Naive thymus-derived CD8-positive, alpha-beta T cell (primary cell): ENCODE measurements at regions not wholly inside any gene's neighbourhood (a gene's known extent, or its start where the extent isn't known, plus 50 kb on each side); places are given as distances from the start of the nearest gene placed in this dataset.

Experiments used
- ATAC-seq, 2 donors: fragments of 150-1000 bp; cut with Tn5 transposase in 1 of 2; sonication (Bioruptor Pico), chemical (Tn5 transposase) in 1 of 2; 1 replicate in 1 of 2; 2 replicates in 1 of 2; pipeline ENCODE4 v1.10.0; 2021; ENCODE audit warnings: mild to moderate bottlenecking in 2 of 2, moderate library complexity in 2 of 2
- POLR2A ChIA-PET: fragments of 350-600 bp; sonication (Branson Sonifier 250); formaldehyde crosslinking; loops from one replicate; lab custom pipeline; 2021; ENCODE audit warnings: antibody characterized with exemption; lab: Charles Lee
- DNase-seq, 10 donors: peaks; one replicate each; pipeline versions ENCODE4 v3.0.0 to v3.0.0-alpha.2; 2020 to 2022
- H3K27ac Mint-ChIP-seq, 10 donors: one replicate each; pipeline ENCODE4 v1.8.0; 2020 to 2022; ENCODE audit warnings: mild to moderate bottlenecking in 10 of 10, mixed read lengths in 10 of 10, moderate library complexity in 4 of 10, inconsistent platforms in 1 of 10
- H3K27me3 Mint-ChIP-seq, 5 donors: one replicate each; pipeline ENCODE4 v1.8.0; 2021 to 2022; ENCODE audit warnings: mixed read lengths in 5 of 5
- H3K36me3 Mint-ChIP-seq, 3 donors: one replicate each; pipeline ENCODE4 v1.8.0; 2020 to 2022; ENCODE audit warnings: mixed read lengths in 3 of 3, mild to moderate bottlenecking in 2 of 3, inconsistent platforms in 1 of 3
- H3K4me1 Mint-ChIP-seq, 4 donors: one replicate each; pipeline ENCODE4 v1.8.0; 2021 to 2022; ENCODE audit warnings: mixed read lengths in 4 of 4
- H3K4me3 Mint-ChIP-seq, 10 donors: one replicate each; pipeline ENCODE4 v1.8.0; 2020 to 2022; ENCODE audit warnings: mild to moderate bottlenecking in 10 of 10, mixed read lengths in 10 of 10, moderate library complexity in 6 of 10, inconsistent platforms in 1 of 10
- H3K9me3 Mint-ChIP-seq, 9 donors: one replicate each; pipeline ENCODE4 v1.8.0; 2020 to 2022; ENCODE audit warnings: mixed read lengths in 9 of 9, mild to moderate bottlenecking in 3 of 9, inconsistent platforms in 1 of 9, moderate library complexity in 1 of 9

DNA sequence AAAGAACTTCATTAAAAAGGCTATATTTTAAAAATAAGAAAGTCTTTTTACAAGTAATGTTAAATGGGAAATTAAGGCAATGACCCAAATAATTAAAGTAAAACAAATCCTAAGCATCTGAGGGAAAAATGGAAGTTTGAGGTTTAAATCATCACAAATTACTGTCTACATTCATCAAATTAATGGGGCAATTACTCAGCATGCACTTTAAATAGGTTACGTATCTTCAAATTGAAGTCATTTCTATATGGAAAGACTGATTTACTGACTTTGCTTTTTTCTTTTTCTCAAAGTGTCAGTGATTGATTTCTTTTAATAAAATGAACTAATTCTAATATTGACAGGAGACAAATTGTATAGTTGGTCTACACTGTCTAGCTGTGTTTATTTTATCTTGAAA is 1452.3 kb downstream of the NCAM2 start:
- ATAC-seq (no peak), DNase-seq (no peak)
- Mint-ChIP-seq H3K27me3 (peaks cover 0 to 4% (median 0%) of the 10 kb centered on the region in 5 donors), H3K36me3 (no peaks in the 10 kb centered on the region), H3K9me3 (no peaks in the 10 kb centered on the region), H3K4me3 (no peak overlapping the region), H3K4me1 (no peaks in the 10 kb centered on the region), H3K27ac (no peak overlapping the region)
- POLR2A ChIA-PET = no interaction called here

DNA sequence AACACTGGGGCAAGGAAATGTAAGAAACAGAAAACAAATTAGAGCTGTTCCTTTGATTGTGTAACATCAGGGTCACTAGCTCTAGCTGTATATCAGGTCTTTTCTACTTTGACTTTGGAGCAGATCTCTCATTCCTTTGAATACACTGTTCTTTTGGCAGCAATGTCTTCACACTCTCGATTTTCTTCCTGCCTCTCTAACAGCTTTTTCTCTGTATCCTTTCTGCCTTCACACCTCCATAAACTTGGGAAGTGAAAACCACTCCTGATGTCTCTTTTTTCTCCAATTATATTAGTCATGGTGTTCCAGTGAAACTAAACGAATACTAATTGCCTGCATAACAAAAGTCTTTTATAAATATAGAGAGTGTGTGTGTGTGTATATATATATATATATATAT is 1458.0 kb downstream of the NCAM2 start:
- Mint-ChIP-seq H3K4me1 (no peaks in the 10 kb centered on the region), H3K36me3 (no peaks in the 10 kb centered on the region), H3K9me3 (peaks cover 0 to 10% (median 0%) of the 10 kb centered on the region in 9 donors), H3K27me3 (peaks cover 0 to 4% (median 0%) of the 10 kb centered on the region in 5 donors), H3K27ac (no peak overlapping the region), H3K4me3 (no peak overlapping the region)
- ATAC-seq (no peak), DNase-seq (no peak)
- POLR2A ChIA-PET = no interaction called here

DNA sequence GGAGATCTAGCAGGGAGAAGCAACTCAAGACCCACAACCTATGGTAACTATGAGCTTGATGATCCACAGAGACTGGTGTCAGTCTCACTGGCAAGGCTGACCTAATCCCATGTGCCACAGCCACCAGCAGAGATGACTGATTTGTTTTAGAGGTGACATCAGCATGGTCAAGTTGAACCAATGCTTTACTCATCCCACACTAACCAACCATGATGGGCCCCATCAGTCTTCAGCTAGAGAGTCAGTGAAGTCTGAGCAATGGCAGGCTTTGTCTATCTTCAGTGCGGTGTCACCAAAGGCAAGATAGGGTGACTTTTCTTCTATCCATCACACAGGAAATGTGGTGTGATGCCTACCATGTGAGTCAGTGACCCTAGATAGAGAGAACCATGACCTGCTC is 1470.7 kb downstream of the NCAM2 start:
- ATAC-seq (no peak), DNase-seq (no peak)
- Mint-ChIP-seq H3K4me3 (no peak overlapping the region), H3K27ac (no peak overlapping the region), H3K36me3 (no peaks in the 10 kb centered on the region), H3K4me1 (no peaks in the 10 kb centered on the region), H3K9me3 (peaks cover 0 to 3% (median 0%) of the 10 kb centered on the region in 9 donors), H3K27me3 (peaks cover 0 to 3% (median 0%) of the 10 kb centered on the region in 5 donors)
- POLR2A ChIA-PET = no interaction called here

DNA sequence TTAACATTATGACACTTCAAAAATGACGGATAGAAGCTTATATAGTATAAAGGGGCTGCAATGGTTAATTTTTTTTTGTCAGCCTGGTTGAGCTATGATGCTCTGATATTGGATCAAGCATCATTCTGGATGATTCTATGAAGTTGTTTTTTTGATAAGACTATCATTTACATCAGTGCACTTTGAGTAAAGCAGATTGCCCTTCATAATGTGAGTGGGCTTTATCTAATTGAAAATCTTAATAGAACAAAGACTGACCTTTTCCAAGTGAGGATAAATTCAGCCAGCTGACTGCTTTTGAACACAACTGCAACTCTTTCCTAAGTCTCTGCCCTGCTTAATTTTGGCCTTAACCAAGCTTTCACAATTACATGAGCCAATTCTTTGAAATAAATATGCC is 1476.2 kb downstream of the NCAM2 start:
- DNase-seq (no peak), ATAC-seq (no peak)
- Mint-ChIP-seq H3K9me3 (peaks cover 0 to 20% (median 7%) of the 10 kb centered on the region in 9 donors), H3K36me3 (peaks cover 0 to 14% (median 0%) of the 10 kb centered on the region in 3 donors), H3K4me1 (no peaks in the 10 kb centered on the region), H3K27ac (no peak overlapping the region), H3K4me3 (no peak overlapping the region), H3K27me3 (peaks cover 0 to 2% (median 0%) of the 10 kb centered on the region in 5 donors)
- POLR2A ChIA-PET = no interaction called here

GRCh38 chr21:22476214-22476613 is 1478.0 kb downstream of the NCAM2 start:
- H3K27ac Mint-ChIP-seq = no peak overlapping the region
- POLR2A ChIA-PET = no interaction called here
- DNase-seq (no peak), ATAC-seq (no peak)
- H3K4me3 Mint-ChIP-seq = no peak overlapping the region
- H3K4me1 Mint-ChIP-seq = no peaks in the 10 kb centered on the region
- peaks cover 0 to 14% (median 0%) of the 10 kb centered on the region in 3 donors for H3K36me3 Mint-ChIP-seq
- peaks cover 0 to 2% (median 0%) of the 10 kb centered on the region in 5 donors for H3K27me3 Mint-ChIP-seq
- H3K9me3 Mint-ChIP-seq = peaks cover 0 to 32% (median 7%) of the 10 kb centered on the region in 9 donors

- no peak for ATAC-seq
- peaks cover 0 to 2% (median 0%) of the 10 kb centered on the region in 5 donors for H3K27me3 Mint-ChIP-seq
- no peak overlapping the region for H3K4me3 Mint-ChIP-seq
- H3K36me3 Mint-ChIP-seq = peaks cover 0 to 14% (median 0%) of the 10 kb centered on the region in 3 donors
- DNase-seq = no peak
- H3K4me1 Mint-ChIP-seq = no peaks in the 10 kb centered on the region
- POLR2A ChIA-PET = no interaction called here
- H3K27ac Mint-ChIP-seq = no peak overlapping the region
- H3K9me3 Mint-ChIP-seq = peaks cover 0 to 32% (median 7%) of the 10 kb centered on the region in 9 donors
Measured at GRCh38 chr21:22476726-22477646, 1478.8 kb downstream of the NCAM2 start.

- DNase-seq = no peak
- peaks cover 0 to 6% (median 0%) of the 10 kb centered on the region in 5 donors for H3K27me3 Mint-ChIP-seq
- no peak overlapping the region for H3K4me3 Mint-ChIP-seq
- peaks cover 0 to 9% (median 0%) of the 10 kb centered on the region in 9 donors for H3K9me3 Mint-ChIP-seq
- H3K36me3 Mint-ChIP-seq = no peaks in the 10 kb centered on the region
- H3K4me1 Mint-ChIP-seq = no peaks in the 10 kb centered on the region
- POLR2A ChIA-PET = no interaction called here
- H3K27ac Mint-ChIP-seq = no peak overlapping the region
- no peak for ATAC-seq
Measured at GRCh38 chr21:22490049-22490448, 1491.8 kb downstream of the NCAM2 start.

DNA sequence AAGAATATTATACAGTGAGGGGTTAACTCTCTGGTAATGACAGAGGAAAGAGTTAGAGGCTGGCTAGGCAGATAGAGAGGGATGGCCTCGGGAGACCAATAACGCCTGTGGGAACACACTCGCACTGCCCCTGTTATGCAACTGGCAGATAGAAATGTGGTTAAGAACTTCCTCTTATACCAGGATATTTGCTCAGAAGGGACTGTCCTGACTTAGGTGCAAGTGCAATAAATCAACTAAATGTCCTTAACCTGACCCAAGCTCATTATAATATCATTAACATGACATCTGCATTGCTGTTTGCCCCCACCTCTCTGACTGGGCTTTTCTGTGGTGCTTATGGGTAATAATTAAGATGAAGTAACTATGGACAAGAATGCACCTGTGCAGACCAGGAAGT is 1518.0 kb downstream of the NCAM2 start:
- Mint-ChIP-seq H3K4me1 (peaks cover 0 to 8% (median 1%) of the 10 kb centered on the region in 4 donors), H3K36me3 (peaks cover 0 to 4% (median 0%) of the 10 kb centered on the region in 3 donors), H3K9me3 (peaks cover 0 to 10% (median 0%) of the 10 kb centered on the region in 9 donors), H3K27ac (no peak overlapping the region), H3K4me3 (no peak overlapping the region), H3K27me3 (peaks cover 0 to 1% (median 0%) of the 10 kb centered on the region in 5 donors)
- no peak for ATAC-seq
- POLR2A ChIA-PET = no interaction called here
- DNase-seq = no peak

DNA sequence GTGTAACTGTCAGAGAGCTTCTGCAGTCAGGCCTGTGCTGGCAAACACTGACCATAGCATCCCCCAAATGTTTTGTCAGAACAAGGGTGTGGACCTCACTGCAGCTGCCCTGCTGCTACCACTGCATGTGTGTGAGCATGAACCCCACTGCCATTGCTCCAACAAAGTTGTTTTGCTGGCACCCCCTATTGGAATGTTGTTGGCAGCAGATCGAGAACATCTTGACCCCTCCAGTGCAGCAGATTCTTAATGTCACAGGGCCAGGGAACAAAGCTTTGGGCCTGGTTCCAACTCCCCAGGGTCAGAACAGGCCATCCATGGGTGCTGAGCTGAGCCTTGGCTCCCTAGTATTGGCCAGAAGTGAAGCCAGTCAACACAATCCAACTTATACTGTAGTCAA is 1537.4 kb downstream of the NCAM2 start:
- H3K9me3 Mint-ChIP-seq = peaks cover 7 to 49% (median 21%) of the 10 kb centered on the region in 9 donors
- DNase-seq = no peak

DNA sequence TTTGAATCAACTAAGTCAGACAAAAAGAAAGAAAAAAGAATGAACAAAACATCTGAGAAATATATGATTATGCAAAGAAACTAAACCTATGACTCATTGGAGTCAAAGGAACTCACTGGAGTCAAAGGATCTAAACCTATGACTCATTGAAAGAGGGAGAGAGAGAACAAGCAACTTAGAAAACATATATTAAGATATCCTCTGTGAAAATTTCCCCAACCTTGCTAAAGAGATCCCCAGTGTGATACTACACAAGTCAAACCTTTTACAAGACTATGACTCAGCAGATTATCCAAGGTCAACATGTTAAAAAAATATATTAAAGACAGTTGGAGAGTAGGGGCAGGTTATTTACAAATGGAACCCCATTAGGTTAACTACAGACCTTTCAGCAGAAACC is 1538.3 kb downstream of the NCAM2 start:
- no peak overlapping the region for H3K4me3 Mint-ChIP-seq
- no peaks in the 10 kb centered on the region for H3K27me3 Mint-ChIP-seq
- H3K4me1 Mint-ChIP-seq = no peaks in the 10 kb centered on the region
- DNase-seq (no peak), ATAC-seq (no peak)
- H3K36me3 Mint-ChIP-seq = peaks cover 0 to 29% (median 3%) of the 10 kb centered on the region in 3 donors
- peaks cover 12 to 57% (median 21%) of the 10 kb centered on the region in 9 donors for H3K9me3 Mint-ChIP-seq
- POLR2A ChIA-PET = no interaction called here
- no peak overlapping the region for H3K27ac Mint-ChIP-seq

More for the DNA sequence above, 1537.4 kb downstream of the NCAM2 start:
- no peaks in the 10 kb centered on the region for H3K4me1 Mint-ChIP-seq
- no peaks in the 10 kb centered on the region for H3K27me3 Mint-ChIP-seq
- H3K27ac Mint-ChIP-seq = no peak overlapping the region
- POLR2A ChIA-PET = no interaction called here
- no peak for ATAC-seq
- no peak overlapping the region for H3K4me3 Mint-ChIP-seq
- peaks cover 0 to 29% (median 3%) of the 10 kb centered on the region in 3 donors for H3K36me3 Mint-ChIP-seq

- Mint-ChIP-seq H3K27me3 (no peaks in the 10 kb centered on the region), H3K9me3 (peaks cover 4 to 24% (median 10%) of the 10 kb centered on the region in 9 donors), H3K4me1 (no peaks in the 10 kb centered on the region), H3K27ac (no peak overlapping the region), H3K36me3 (peaks cover 0 to 6% (median 0%) of the 10 kb centered on the region in 3 donors), H3K4me3 (no peak overlapping the region)
- no peak for DNase-seq
- POLR2A ChIA-PET = no interaction called here
- ATAC-seq = no peak
Measured at GRCh38 chr21:22544747-22545146, 1546.5 kb downstream of the NCAM2 start.

DNA sequence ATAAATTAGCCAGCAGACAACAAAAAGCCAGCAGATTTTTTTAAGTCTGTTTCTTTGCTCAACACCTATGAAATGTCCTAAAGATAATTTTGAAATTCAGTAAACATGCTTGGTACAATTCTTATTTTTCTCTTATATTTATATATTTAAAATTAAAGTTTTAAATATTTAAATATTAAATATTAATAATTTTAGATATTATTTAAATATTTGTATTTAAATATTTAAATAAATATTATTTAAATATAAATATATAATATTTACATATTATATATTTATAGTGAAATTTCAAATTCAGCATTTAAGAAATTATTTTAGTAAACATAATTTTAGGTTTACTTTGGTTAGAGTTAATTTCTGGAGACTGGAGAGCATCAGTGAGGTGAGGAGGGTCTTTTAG is 1554.2 kb downstream of the NCAM2 start:
- DNase-seq (no peak), ATAC-seq (no peak)
- POLR2A ChIA-PET = no interaction called here
- no peaks in the 10 kb centered on the region for H3K36me3 Mint-ChIP-seq
- H3K4me1 Mint-ChIP-seq = no peaks in the 10 kb centered on the region
- H3K9me3 Mint-ChIP-seq = peaks cover 0 to 4% (median 0%) of the 10 kb centered on the region in 9 donors
- no peaks in the 10 kb centered on the region for H3K27me3 Mint-ChIP-seq
- H3K4me3 Mint-ChIP-seq = no peak overlapping the region
- no peak overlapping the region for H3K27ac Mint-ChIP-seq

DNA sequence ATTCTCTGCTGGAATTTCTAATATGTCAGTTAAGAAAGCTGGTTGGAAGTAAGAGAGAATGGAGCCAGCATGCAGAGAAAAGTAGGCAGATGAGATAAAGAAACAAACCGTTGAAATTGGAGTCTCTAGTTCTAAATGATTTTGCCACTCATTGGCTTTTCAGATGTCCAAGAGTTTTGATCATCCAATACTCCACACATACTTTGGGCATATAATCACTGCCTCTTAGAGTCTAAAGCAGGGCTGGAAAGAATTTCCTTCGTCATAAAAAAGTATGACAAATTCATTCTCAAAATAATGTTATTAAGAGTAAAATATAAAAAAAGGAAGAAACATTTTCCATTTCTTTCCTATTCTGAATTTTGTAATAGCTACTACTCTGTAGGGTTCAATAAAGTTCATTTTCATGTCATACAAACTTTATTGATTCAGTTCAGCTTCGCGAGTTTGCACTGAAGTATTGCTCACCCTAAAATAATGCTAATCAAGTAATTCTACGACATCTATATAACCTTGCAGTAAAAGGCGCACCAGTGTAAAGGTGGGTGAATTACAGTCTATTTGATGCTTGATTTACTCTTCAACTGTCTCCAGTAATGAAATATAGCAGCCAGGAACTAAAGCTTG is 1556.6 kb downstream of the NCAM2 start:
- no peaks in the 10 kb centered on the region for H3K36me3 Mint-ChIP-seq
- peaks cover 0 to 11% (median 0%) of the 10 kb centered on the region in 9 donors for H3K9me3 Mint-ChIP-seq
- no peaks in the 10 kb centered on the region for H3K27me3 Mint-ChIP-seq
- no peak for ATAC-seq
- no peak overlapping the region for H3K27ac Mint-ChIP-seq
- no peak for DNase-seq
- POLR2A ChIA-PET = no interaction called here
- H3K4me1 Mint-ChIP-seq = no peaks in the 10 kb centered on the region
- no peak overlapping the region for H3K4me3 Mint-ChIP-seq
